ENCODE measurements at regions not wholly inside any gene's neighbourhood (a gene's known extent, or its start where the extent isn't known, plus 50 kb on each side); places are given as distances from the start of the nearest gene placed in this dataset.

- Histone ChIP-seq H2AFZ (ENCODE audit: low read depth, low read length) (no peak overlapping the region), H3F3A (ENCODE audit: insufficient read depth, low read length, poor library complexity, severe bottlenecking) (no peaks in the 10 kb centered on the region), H3K4me2 (ENCODE audit: low read length) (no peak overlapping the region), H3K27me3 (ENCODE audit: insufficient read depth, low read depth, low read length) (no peaks in the 10 kb centered on the region), H3K4me3 (ENCODE audit: low read length) (no peak overlapping the region), H3K36me3 (ENCODE audit: insufficient read depth, low read length) (no peaks in the 10 kb centered on the region), H4K20me1 (ENCODE audit: insufficient read depth) (no peaks in the 10 kb centered on the region), H3K9me2 (ENCODE audit: insufficient read depth, low read length) (no peaks in the 10 kb centered on the region), H3K9ac (ENCODE audit: low read length) (no peak overlapping the region), H3K9me3 (ENCODE audit: low read length) (no peaks in the 10 kb centered on the region), H3K27ac (ENCODE audit: low read length) (no peak overlapping the region), H3K79me2 (replicated peaks; ENCODE audit: insufficient read depth, low read length) (no peaks in the 10 kb centered on the region)
- no peak for TF ChIP-seq MXI1 (conservative IDR thresholded peaks at IDR 0.05; ENCODE audit: poor library complexity, severe bottlenecking)
- TF ChIP-seq CTCF (IDR thresholded peaks at IDR 0.05; ENCODE audit: poor library complexity, severe bottlenecking) = no peak
- TF ChIP-seq EZH2 (IDR thresholded peaks at IDR 0.05; ENCODE audit: borderline replicate concordance, insufficient read depth, low read length, poor library complexity, severe bottlenecking) = no peak
- no peak for TF ChIP-seq RAD21 (conservative IDR thresholded peaks at IDR 0.05)
- TF ChIP-seq EP300 (conservative IDR thresholded peaks at IDR 0.05; ENCODE audit: poor library complexity, severe bottlenecking) = no peak
- no peak for TF ChIP-seq SMC3 (conservative IDR thresholded peaks at IDR 0.05; ENCODE audit: poor library complexity)
- TF ChIP-seq TAF1 (IDR thresholded peaks at IDR 0.05; ENCODE audit: low read depth) = no peak
- TF ChIP-seq REST (IDR thresholded peaks at IDR 0.05; ENCODE audit: borderline replicate concordance) = no peak
- no peak for TF ChIP-seq POLR2AphosphoS5 (IDR thresholded peaks at IDR 0.05)
Observed at GRCh38 chr1:229871078-229871676, 195.9 kb upstream of the GALNT2 start.

- Histone ChIP-seq H3K79me2 (replicated peaks; ENCODE audit: insufficient read depth, low read length) (no peaks in the 10 kb centered on the region), H3K9me2 (ENCODE audit: insufficient read depth, low read length) (no peaks in the 10 kb centered on the region), H3K36me3 (ENCODE audit: insufficient read depth, low read length) (no peaks in the 10 kb centered on the region), H3K9me3 (ENCODE audit: low read length) (no peaks in the 10 kb centered on the region), H3K4me2 (ENCODE audit: low read length) (no peak overlapping the region), H2AFZ (ENCODE audit: low read depth, low read length) (no peak overlapping the region), H4K20me1 (ENCODE audit: insufficient read depth) (no peaks in the 10 kb centered on the region), H3K4me3 (ENCODE audit: low read length) (no peak overlapping the region), H3F3A (ENCODE audit: insufficient read depth, low read length, poor library complexity, severe bottlenecking) (no peaks in the 10 kb centered on the region), H3K27ac (ENCODE audit: low read length) (no peak overlapping the region), H3K27me3 (ENCODE audit: insufficient read depth, low read depth, low read length) (no peaks in the 10 kb centered on the region), H3K9ac (ENCODE audit: low read length) (no peak overlapping the region)
- TF ChIP-seq EP300 (conservative IDR thresholded peaks at IDR 0.05; ENCODE audit: poor library complexity, severe bottlenecking) (no peak), POLR2AphosphoS5 (IDR thresholded peaks at IDR 0.05) (no peak), CTCF (IDR thresholded peaks at IDR 0.05; ENCODE audit: poor library complexity, severe bottlenecking) (no peak)
Observed at GRCh38 chr1:229874136-229874535, 192.9 kb upstream of the GALNT2 start.
